ENCODE measurements at regions not wholly inside any gene's neighbourhood (a gene's known extent, or its start where the extent isn't known, plus 50 kb on each side); places are given as distances from the start of the nearest gene placed in this dataset.
"Not testable (repeated sequence)": the region's sequence is repeated elsewhere in the genome, so short reads cannot be mapped to it uniquely, and the experiment has no call there.

DNA sequence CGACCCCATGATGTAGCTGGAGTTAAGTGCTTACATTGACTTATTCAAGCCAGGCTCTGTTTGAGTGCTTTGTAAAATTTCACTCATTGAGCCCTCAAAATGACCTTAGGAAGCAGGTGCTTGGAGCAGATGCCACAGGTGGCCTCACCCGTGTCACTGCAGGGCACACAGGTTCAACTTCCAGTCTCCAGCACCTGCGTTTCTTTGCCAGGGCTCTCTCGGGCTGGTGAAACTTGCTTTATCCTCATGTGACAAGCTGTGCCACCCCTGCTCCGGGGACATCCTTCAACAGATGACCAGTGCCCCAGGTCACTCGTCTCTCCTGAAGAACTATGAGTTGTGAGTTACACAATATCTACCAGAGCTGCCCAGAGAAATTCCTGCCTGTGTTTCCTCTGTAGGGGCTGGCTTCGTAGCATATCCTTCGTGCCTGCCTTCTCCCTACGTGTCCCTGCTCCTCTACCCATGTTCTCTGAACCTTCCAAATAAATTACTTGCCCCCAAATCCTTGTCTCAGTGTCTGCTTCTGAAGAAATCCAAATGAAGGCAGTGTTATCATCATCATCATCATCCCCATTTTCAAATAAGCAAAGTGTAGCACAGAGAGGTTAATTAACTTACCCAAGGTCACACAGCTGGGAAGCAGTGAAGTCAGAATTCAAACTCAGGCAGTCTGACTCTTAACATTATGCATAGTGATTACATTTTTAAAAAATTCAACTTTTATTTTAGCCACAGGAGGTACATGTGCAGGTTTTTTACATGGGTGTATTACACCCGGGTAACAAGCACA, 352.5 kb downstream of the NPIPA8 start:
- DNase-seq (ENCODE audit: low spot score), result no peak

GRCh38 chr16:17983114-17983513, 353.4 kb downstream of the NPIPA8 start:
- no peak for DNase-seq (ENCODE audit: low spot score)

DNA sequence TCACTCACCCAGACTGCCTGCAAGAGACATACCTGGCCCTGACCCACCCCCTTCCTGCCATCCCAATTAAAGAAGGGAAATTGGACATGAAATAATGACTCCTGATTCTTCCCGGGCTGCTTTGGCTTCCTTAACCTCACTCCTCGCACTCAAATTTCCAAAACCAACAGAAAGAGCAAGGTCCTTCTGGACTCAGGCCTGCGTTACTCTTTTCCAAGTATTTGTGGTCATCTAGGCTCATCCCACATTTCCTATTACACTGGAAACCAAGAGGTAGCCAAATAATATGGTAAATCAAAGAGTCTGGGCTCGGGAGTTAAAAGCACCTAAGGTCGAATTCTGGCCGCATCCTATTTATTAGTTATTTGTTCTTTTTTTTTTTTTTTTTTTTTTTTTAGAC, 359.3 kb downstream of the NPIPA8 start:
- no peak for DNase-seq (ENCODE audit: low spot score)

DNA sequence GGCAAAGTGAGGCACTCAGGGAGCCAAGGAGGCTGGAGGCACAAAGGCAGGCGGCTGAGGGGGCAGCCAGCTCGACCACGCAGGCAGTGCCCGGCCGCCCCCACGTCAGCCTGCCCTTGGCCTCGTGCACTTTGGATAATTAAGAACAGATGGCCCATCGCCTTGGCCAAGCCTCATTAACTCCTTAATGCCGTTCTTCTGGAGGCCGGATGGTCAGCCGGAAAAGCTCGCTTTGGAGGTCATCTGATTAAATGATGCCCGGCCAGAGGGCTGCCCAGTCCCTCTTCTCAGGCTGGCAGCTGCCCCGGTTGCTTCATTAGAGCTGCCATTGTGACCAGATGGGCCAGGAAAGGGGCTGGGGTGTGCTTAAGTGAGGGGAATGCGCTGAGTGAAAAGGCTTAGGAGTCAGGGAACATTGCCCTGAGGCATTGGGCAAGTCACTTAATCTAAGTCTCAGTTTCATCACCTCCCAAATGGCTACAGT, 364.0 kb downstream of the NPIPA8 start:
- DNase-seq (ENCODE audit: low spot score), result no peak

DNA sequence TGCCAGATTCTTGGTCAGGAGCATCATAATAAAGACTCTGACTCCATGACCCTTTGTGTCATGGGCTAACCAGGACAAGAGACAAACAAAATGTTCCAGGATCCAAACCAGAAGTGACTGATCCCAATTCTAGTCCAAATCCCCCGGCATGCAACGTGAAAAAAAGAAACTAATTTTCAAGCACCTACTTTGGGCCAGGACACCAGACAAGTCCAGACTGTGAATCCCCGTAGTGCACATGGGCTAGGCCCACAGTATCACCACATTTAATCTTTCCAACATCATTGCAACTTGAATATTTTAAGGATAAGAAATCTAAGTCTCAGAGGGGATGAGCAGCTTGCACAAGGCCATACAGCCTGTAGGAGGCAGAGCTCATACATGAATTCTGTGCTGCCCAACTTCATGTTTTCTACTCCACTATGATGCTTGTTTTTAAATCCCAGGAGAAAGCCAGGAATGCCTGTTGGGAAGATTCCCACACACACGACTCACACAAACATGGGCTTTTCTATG, 365.7 kb downstream of the NPIPA8 start:
- no peak for DNase-seq (ENCODE audit: low spot score)

DNA sequence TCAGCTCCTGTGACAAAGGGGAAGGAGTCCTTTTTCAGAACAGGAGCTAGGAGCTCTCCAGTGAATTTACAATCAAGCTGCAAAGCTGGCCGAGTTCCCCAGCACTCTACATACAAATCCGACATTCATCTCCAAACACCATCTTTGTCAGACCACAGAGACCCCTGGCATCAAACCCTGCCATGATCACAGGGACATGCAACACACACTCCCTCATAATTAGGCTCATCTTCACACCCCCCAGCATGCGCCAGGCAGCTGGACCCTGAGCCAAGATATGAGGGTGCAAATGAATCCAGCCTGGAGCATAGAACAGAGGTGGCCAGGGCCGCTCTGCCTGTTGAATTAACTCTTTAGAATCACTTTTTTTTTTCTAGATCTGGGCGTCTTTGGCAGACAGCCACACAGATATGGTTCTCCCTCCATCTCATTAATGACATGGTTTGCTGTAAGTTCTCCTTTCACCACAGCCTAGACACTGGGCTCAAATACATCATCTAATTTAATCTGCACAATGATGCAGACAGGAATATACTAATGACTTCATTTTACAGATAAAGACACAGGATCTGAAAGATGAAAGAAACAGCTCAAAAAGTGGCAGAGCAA, 366.3 kb downstream of the NPIPA8 start:
- no peak for DNase-seq (ENCODE audit: low spot score)

DNA sequence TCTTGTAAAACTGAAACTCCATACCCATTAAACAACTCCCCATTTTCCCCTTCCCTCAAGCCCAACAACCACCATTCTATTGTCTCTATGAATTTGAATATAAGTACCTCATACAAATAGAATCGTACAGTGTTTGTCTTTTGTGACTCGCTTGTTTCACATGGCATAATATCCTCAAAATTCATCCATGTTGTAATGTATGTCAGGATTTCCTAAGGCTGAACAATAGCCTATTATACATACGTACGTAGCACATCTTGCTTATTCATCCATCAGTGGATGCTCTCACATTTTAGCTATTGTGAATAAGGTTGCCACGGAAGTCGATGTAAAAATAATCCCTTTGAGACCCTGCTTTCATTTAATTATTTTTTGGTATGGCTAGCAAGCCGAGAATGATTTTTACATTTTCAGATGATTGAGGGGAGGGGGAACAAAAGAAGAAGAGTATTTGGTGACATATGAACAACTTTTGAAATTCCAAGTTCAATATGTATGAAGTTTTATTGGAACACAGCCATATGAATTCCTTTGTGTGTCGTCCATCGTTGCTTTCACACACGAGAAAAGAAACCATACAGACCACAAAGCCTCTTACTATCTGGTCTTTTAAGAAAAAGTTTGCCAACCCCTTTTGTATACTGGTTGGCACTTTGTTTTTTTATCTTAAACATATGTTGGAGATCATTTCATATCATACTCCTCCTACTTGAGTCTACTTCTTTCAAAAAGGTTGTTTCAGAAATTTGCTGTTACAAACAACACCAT, 371.2 kb downstream of the NPIPA8 start:
- no peak for DNase-seq (ENCODE audit: low spot score)

DNA sequence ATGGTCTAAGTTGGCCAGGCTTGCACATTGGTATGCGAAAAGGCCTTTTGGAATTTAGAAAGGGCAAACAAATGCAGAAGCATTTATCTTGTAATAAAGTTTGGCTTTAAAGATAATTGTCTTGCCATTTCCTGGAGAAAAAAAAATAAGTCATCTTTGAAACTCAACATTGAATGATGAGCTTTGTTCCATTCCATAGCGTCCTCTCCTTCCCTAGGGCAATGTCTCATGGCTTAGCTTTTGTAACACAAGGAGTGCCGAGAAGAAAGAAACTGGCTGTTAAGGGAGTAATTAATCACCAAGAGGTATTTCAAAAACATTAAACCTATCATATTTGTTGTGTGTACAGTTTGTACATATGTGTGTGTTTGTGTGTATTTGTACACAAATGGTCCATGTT, 372.3 kb downstream of the NPIPA8 start:
- DNase-seq (ENCODE audit: low spot score), result no peak

- no peak for DNase-seq (ENCODE audit: low spot score)
Measured at GRCh38 chr16:17963185-17963836, 373.2 kb downstream of the NPIPA8 start.

DNA sequence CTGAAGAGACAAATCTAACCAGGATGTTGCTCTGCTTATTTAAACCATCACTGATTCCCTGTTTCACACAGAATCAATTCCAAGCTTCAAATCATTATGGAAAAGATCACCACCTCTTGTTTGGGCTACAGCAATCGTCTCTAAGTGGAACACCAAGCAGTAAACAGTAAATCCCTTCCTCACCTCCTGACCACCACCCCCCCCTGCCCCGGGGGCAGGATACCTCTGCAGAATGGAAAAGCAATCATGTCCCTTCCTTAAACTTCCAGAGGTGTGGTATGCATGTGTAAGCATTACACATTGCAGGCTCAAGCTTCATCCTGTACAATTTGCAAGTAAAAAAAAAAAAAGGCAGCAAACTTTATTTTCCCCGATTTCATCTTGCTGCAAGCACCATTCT, 373.8 kb downstream of the NPIPA8 start:
- DNase-seq (ENCODE audit: low spot score), result no peak

DNA sequence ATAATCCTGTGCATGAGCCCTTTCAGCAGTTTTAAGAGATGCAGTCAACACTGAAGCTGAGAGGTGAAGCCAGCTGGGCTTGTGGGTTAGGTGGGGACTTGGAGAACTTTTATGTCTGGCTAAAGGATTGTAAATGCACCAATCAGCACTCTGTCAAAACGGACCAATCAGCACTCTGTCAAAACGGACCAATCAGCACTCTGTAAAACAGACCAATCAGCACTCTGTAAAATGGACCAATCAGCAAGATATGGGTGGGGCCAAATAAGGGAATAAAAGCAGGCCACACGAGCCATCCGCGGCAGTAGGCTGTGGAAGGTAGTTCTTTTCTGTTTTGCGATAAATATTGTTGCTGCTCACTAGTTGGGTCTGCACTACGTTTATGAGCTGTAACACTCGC, 374.7 kb downstream of the NPIPA8 start:
- DNase-seq (ENCODE audit: low spot score), result not testable (repeated sequence)

- no peak for DNase-seq (ENCODE audit: low spot score)
Measured at GRCh38 chr16:17951378-17951777, 385.2 kb downstream of the NPIPA8 start.

DNA sequence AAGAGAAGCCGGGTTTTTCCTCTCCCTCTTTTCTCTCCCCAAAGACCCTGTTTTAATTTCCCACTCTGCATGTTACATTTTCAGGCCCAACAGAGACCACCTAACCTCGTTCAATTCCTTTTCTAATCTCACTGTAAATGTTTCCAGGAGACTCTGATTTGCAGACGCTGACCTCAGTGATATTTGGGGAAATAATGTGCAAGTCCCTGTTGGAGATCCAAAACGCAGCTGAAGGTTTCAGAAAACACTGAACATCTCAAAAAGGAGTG, 386.6 kb downstream of the NPIPA8 start:
- no peak for DNase-seq (ENCODE audit: low spot score)

- DNase-seq (ENCODE audit: low spot score), result no peak
Measured at GRCh38 chr16:17949141-17949981, 387.2 kb downstream of the NPIPA8 start.

DNA sequence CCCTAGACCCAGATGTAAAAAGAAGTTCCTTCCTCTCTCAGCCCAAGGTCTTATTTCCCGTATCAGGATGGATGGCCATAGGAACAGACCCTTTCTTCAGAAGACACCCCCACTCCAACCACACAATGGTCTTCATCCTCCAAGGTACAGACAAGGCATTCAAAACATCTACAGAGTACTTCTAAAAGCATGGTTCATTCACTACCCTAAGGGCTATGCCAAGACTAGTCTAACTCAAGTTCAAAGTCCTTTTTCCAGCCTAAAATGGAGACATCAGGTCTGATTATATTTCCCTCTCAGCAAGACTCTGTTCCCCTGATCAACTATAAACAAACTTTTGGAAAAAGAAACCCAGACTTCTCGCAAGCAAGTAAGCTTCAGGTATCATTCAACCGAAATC, 388.9 kb downstream of the NPIPA8 start:
- DNase-seq (ENCODE audit: low spot score), result no peak

DNA sequence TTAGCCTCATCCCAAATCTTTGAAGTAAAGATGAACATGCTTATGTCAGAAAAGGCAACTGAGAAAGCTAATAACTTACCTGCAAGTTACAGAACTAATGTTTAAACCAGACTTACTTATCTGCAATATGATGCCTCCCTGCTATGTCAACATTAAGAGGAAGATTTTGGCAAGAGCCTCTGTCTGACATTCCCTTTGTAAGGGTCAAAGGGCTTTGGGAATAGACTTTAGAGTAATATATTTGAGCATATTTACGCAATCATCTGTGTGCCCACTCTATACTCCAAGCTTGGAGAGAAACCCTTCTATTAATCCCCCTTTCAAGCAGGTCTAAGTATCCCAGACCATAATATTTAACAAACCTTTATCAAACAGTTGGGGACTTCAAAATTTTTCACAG, 389.4 kb downstream of the NPIPA8 start:
- DNase-seq (ENCODE audit: low spot score), result no peak

DNA sequence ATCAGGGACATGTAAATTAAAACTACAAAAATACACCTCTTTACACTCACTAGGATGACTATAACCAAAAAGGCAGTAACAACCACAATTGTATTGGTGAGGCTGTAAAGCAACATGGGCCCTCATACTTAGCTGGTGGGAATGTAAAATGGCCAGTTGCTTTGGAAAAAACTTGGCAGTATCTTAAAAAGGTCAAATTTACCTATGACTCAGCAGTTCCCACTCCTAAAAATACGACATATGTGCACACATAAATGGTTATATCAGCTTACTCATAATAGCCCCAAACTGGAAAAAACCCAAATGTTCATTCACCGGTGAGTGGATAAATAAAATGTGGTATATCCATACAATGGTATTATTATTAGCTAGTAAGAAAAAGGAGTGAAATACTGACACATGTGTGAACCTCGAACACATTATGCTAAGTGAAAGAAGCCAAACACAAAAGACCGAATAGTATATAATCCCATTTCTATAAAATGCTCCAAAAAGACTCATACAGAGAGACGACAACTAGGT, 391.4 kb downstream of the NPIPA8 start:
- DNase-seq (ENCODE audit: low spot score), result no peak

- no peak for DNase-seq (ENCODE audit: low spot score)
Measured at GRCh38 chr16:17944345-17944744, 392.2 kb downstream of the NPIPA8 start.

GRCh38 chr16:17942067-17942466, 394.5 kb downstream of the NPIPA8 start:
- DNase-seq (ENCODE audit: low spot score), result no peak

GRCh38 chr16:17940584-17941364, 395.8 kb downstream of the NPIPA8 start:
- no peak for DNase-seq (ENCODE audit: low spot score)

Data from putamen (tissue), 1 donor.